ENCODE measurements at regions not wholly inside any gene's neighbourhood (a gene's known extent, or its start where the extent isn't known, plus 50 kb on each side); places are given as distances from the start of the nearest gene placed in this dataset.

DNA sequence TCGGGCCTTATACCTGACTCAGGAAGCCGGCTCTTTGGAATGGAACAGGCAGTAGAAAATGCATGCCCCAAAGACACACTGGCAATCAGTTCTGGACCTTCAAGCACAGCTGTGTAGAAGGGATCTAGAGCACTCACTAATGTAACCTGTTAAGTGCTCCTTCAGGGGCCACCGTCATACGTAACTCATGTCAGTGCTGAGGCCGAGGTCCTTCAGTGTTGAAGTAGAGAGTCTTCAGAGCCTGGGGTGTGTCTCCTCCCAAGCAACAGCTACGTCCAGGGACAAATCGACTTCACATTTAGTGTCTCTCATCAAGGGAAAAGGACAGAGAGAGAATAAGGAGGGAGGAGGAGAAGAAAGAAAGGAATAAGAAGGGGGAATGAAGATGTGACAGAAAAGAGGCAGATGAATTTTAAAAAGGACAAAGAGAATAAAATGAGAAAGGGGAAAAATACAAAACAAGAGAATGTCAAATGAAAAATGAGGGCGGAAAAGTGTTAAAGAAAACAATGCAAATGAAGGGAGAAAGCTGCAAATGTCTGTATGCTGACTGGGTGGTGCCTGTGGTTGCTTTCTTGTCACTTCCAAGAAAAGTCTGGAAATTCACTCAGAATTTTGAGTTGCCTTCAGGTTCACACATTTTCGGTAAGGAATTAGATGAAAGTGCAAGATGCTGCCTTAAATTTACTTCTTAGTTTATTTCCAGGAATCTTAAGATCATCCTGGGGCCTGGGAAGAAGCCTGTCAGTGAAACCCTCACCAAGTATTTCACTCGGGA is 989.4 kb downstream of the GRID1 start:
- no peak for TF ChIP-seq POLR2A (IDR thresholded peaks at IDR 0.05)
- TF ChIP-seq, protein P1, sequence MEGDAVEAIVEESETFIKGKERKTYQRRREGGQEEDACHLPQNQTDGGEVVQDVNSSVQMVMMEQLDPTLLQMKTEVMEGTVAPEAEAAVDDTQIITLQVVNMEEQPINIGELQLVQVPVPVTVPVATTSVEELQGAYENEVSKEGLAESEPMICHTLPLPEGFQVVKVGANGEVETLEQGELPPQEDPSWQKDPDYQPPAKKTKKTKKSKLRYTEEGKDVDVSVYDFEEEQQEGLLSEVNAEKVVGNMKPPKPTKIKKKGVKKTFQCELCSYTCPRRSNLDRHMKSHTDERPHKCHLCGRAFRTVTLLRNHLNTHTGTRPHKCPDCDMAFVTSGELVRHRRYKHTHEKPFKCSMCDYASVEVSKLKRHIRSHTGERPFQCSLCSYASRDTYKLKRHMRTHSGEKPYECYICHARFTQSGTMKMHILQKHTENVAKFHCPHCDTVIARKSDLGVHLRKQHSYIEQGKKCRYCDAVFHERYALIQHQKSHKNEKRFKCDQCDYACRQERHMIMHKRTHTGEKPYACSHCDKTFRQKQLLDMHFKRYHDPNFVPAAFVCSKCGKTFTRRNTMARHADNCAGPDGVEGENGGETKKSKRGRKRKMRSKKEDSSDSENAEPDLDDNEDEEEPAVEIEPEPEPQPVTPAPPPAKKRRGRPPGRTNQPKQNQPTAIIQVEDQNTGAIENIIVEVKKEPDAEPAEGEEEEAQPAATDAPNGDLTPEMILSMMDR (IDR thresholded peaks at IDR 0.05) = no peak
- no peaks in the 10 kb centered on the region for H3K4me1 ChIP-seq
- WGBS, 2 donors = 69 to 71% methylated on average over 9 to 10 of the region's 10 CpGs

DNA sequence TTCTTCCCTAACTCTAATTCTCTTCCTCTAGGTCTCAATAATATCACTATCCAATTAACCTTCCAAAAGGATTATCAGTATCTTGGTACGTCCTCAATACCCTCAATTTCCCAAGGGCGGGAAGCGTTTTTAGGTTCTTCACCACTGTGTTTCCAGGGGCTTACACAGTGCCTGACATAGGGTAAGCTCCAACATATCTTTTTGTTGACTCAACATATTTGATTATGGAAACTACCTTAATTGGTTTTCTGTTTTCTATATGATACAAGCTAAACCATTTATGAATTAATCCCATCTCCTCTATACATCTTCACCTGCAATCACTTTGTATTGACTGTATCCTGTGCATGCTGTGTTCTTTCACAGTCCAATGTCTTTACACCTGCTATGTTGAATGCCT is 987.3 kb downstream of the GRID1 start:
- WGBS, 2 donors = 79 to 87% methylated on average over 3 of the region's 3 CpGs
- H3K27ac ChIP-seq = no peak overlapping the region
- no peaks in the 10 kb centered on the region for H3K4me1 ChIP-seq
- DNase-seq (no peak), ATAC-seq (no peak)
- intact Hi-C loops (cut with DNase I) = no loop called here
- no peak for TF ChIP-seq POLR2A (IDR thresholded peaks at IDR 0.05)
- TF ChIP-seq, protein P1 (IDR thresholded peaks at IDR 0.05) = no peak
- no peaks in the 10 kb centered on the region for H3K27me3 ChIP-seq
- H3K4me3 ChIP-seq = no peak overlapping the region
- H3K36me3 ChIP-seq (replicated peaks in 1 of 2; ENCODE audit: insufficient read depth in 1 of 2, low read depth in 2 of 2) = no peaks in the 10 kb centered on the region
- no peaks in the 10 kb centered on the region for H3K9me3 ChIP-seq

More for the DNA sequence above, 989.4 kb downstream of the GRID1 start:
- no peak for ATAC-seq
- intact Hi-C loops (cut with DNase I) = no loop called here
- Histone ChIP-seq H3K27me3 (no peaks in the 10 kb centered on the region), H3K9me3 (no peaks in the 10 kb centered on the region), H3K4me3 (no peak overlapping the region), H3K36me3 (replicated peaks in 1 of 2; ENCODE audit: insufficient read depth in 1 of 2, low read depth in 2 of 2) (no peaks in the 10 kb centered on the region), H3K27ac (no peak overlapping the region)
- no peak for DNase-seq

DNA sequence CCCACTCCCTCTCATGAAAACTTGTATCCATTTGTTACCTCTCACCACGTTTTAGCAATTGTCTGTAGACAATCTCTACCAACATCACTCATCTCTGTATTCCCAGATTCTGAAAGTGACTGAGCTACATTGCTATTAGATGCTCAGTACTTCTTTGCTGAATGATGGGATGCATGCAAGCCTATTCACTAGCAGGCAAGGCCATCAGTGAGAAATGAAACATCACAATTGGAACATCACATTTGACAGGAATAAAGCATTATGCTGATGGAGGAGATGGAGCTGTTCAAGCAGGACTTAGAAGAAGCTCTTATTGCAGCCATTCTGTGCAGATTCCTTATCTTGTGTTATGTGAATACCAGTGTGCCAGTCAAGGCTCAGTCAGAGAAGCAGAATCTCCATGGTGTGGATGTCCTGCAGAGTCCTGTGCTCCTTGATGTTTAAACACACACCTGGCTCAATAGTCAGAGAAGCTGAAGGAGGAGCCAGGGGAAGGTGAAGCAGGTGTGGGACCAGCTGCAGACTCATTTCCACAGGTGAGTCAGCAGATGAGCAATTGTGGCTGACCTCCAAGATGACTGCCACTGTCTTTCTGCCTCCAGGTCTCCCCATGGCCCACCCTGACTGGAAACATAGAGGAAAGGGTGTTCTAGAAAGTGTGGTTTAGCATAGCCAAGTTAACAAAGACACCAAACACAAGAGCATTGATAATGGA is 965.5 kb downstream of the GRID1 start:
- TF ChIP-seq, protein P1 (IDR thresholded peaks at IDR 0.05) = no peak
- no peak for TF ChIP-seq POLR2A (IDR thresholded peaks at IDR 0.05)
- no peak overlapping the region for H3K4me3 ChIP-seq
- H3K27ac ChIP-seq = no peak overlapping the region
- H3K36me3 ChIP-seq (replicated peaks in 1 of 2; ENCODE audit: insufficient read depth in 1 of 2, low read depth in 2 of 2) = no peaks in the 10 kb centered on the region
- DNase-seq (no peak), ATAC-seq (no peak)
- H3K4me1 ChIP-seq = no peaks in the 10 kb centered on the region
- intact Hi-C loops (cut with DNase I) = no loop called here
- no peaks in the 10 kb centered on the region for H3K9me3 ChIP-seq
- no peaks in the 10 kb centered on the region for H3K27me3 ChIP-seq
- 14 to 19% methylated on average over 1 of the region's 1 CpG for WGBS, 2 donors

DNA sequence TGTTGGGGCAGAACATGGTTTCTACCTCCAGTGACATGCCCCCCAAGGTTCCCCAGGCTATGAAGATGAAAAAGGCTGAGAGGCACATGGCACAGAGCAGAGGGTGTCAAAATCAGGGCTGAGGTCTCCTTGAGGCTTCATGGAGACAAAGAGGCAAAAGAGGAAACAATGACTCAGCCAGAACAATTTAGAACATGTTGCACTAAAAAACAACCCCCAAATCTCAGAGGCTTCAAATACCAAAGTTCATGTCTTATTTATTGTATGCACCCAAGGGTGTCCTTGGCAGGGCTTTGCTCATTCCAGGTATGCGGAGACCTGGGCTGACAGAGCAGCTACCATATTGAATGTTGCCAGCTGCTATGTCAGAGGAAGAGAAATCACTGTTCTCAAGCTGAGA is 964.1 kb downstream of the GRID1 start:
- Histone ChIP-seq H3K4me1 (no peaks in the 10 kb centered on the region), H3K9me3 (no peaks in the 10 kb centered on the region), H3K36me3 (replicated peaks in 1 of 2; ENCODE audit: insufficient read depth in 1 of 2, low read depth in 2 of 2) (no peaks in the 10 kb centered on the region), H3K27ac (no peak overlapping the region), H3K27me3 (no peaks in the 10 kb centered on the region), H3K4me3 (no peak overlapping the region)
- ATAC-seq = no peak
- intact Hi-C loops (cut with DNase I) = no loop called here
- 86 to 88% methylated on average over 1 of the region's 1 CpG for WGBS, 2 donors
- no peak for TF ChIP-seq POLR2A (IDR thresholded peaks at IDR 0.05)
- TF ChIP-seq, protein P1 (IDR thresholded peaks at IDR 0.05) = no peak
- no peak for DNase-seq
